H9 (cell line): ENCODE measurements at regions not wholly inside any gene's neighbourhood (a gene's known extent, or its start where the extent isn't known, plus 50 kb on each side); places are given as distances from the start of the nearest gene placed in this dataset.

Experiments used
- DNase-seq: peaks from one replicate; pipeline ENCODE4 v3.0.0-alpha.2; 2017
- H2AFZ ChIP-seq: one replicate; pipeline ENCODE4 v1.6.1; 2013; ENCODE audit warnings: mild to moderate bottlenecking, low read length, control low read depth, moderate library complexity
- H2AK5ac ChIP-seq: 2 replicates; pipeline ENCODE4 v1.6.1; 2013; ENCODE audit warnings: low read length, control low read depth, mixed read lengths; ENCODE audit not compliant: insufficient read length
- H2BK120ac ChIP-seq: one replicate; pipeline ENCODE4 v1.6.1; 2013; ENCODE audit warnings: low read depth, mild to moderate bottlenecking, low read length, control low read depth, inconsistent platforms; ENCODE audit not compliant: poor library complexity, severe bottlenecking
- H2BK12ac ChIP-seq: 2 replicates; pipeline ENCODE4 v1.6.1; 2013; ENCODE audit warnings: low read length, control low read depth, mixed read lengths, low read depth; ENCODE audit not compliant: insufficient read length
- H2BK15ac ChIP-seq: 2 replicates; pipeline ENCODE4 v1.6.1; 2013; ENCODE audit warnings: low read depth, low read length, control low read depth
- H2BK20ac ChIP-seq: one replicate; pipeline ENCODE4 v1.6.1; 2013; ENCODE audit warnings: low read depth, mild to moderate bottlenecking, low read length, control low read depth, inconsistent platforms; ENCODE audit not compliant: poor library complexity, severe bottlenecking
- H2BK5ac ChIP-seq: 2 replicates; pipeline ENCODE4 v1.6.1; 2013; ENCODE audit warnings: low read length, control low read depth, mixed read lengths; ENCODE audit not compliant: insufficient read length
- H3K14ac ChIP-seq: 2 replicates; pipeline ENCODE4 v1.6.1; 2013; ENCODE audit warnings: low read length, control low read depth; ENCODE audit not compliant: insufficient read depth
- H3K18ac ChIP-seq: 2 replicates; pipeline ENCODE4 v1.6.1; 2013; ENCODE audit warnings: low read depth, mild to moderate bottlenecking, mixed read lengths, low read length, control low read depth; ENCODE audit not compliant: insufficient read length
- H3K23ac ChIP-seq: 2 replicates; pipeline ENCODE4 v1.6.1; 2013; ENCODE audit warnings: low read length, control low read depth, mixed read lengths, low read depth; ENCODE audit not compliant: insufficient read length
- H3K23me2 ChIP-seq: 2 replicates; pipeline ENCODE4 v1.6.1; 2013; ENCODE audit warnings: low read depth, mild to moderate bottlenecking, mixed read lengths, low read length, control low read depth; ENCODE audit not compliant: insufficient read length, poor library complexity, severe bottlenecking
- H3K27ac ChIP-seq: 2 replicates; pipeline ENCODE4 v1.5.1; 2013; ENCODE audit warnings: low read length, control low read depth, mixed read lengths, low read depth; ENCODE audit not compliant: insufficient read length
- H3K27me3 ChIP-seq: 2 replicates; pipeline ENCODE4 v1.6.1; 2013; ENCODE audit warnings: low read length, control low read depth, inconsistent platforms; ENCODE audit not compliant: insufficient read depth
- H3K4ac ChIP-seq: 2 replicates; pipeline ENCODE4 v1.6.1; 2013; ENCODE audit warnings: low read depth, mild to moderate bottlenecking, control low read depth, inconsistent platforms, low read length, moderate library complexity
- H3K4me1 ChIP-seq: 2 replicates; pipeline ENCODE4 v1.6.1; 2013; ENCODE audit warnings: low read length, control low read depth, inconsistent platforms; ENCODE audit not compliant: insufficient read depth
- H3K4me2 ChIP-seq: 2 replicates; pipeline ENCODE4 v1.6.1; 2013; ENCODE audit warnings: low read length, control low read depth, mixed read lengths; ENCODE audit not compliant: insufficient read length, insufficient read depth
- H3K56ac ChIP-seq: 2 replicates; pipeline ENCODE4 v1.6.1; 2013; ENCODE audit warnings: low read depth, mild to moderate bottlenecking, mixed read lengths, low read length, control low read depth; ENCODE audit not compliant: insufficient read length
- H3K79me1 ChIP-seq: 2 replicates; pipeline ENCODE4 v1.6.1; 2013; ENCODE audit warnings: low read depth, mild to moderate bottlenecking, moderate library complexity, low read length, control low read depth, inconsistent platforms; ENCODE audit not compliant: insufficient read depth, poor library complexity, severe bottlenecking
- H3K79me2 ChIP-seq: 2 replicates; pipeline ENCODE4 v1.6.1; 2013; ENCODE audit warnings: low read length, control low read depth, inconsistent platforms; ENCODE audit not compliant: insufficient read depth
- H3K9ac ChIP-seq: 2 replicates; pipeline ENCODE4 v1.6.1; 2013; ENCODE audit warnings: low read length, control low read depth, mixed read lengths; ENCODE audit not compliant: insufficient read length; ENCODE audit errors: extremely low read depth
- H3K9me3 ChIP-seq: one replicate; pipeline ENCODE4 v1.6.1; 2013; ENCODE audit warnings: low read depth, low read length, inconsistent platforms; ENCODE audit not compliant: control insufficient read depth
- H3T11ph ChIP-seq: one replicate; pipeline ENCODE4 v1.6.1; 2013; ENCODE audit warnings: mild to moderate bottlenecking, low read length, control low read depth, inconsistent platforms
- H4K20me1 ChIP-seq: one replicate; pipeline ENCODE4 v1.6.1; 2013; ENCODE audit not compliant: control insufficient read depth, insufficient read length, insufficient read depth
- H4K5ac ChIP-seq: 2 replicates; pipeline ENCODE4 v1.6.1; 2013; ENCODE audit warnings: low read depth, mild to moderate bottlenecking, mixed read lengths, low read length, control low read depth; ENCODE audit not compliant: insufficient read length
- H4K8ac ChIP-seq: replicated peaks from 2 replicates; pipeline ENCODE4 v1.6.1; 2013; ENCODE audit warnings: low read length, control low read depth, mixed read lengths, low read depth; ENCODE audit not compliant: insufficient read length
- H4K91ac ChIP-seq: 2 replicates; pipeline ENCODE4 v1.6.1; 2013; ENCODE audit warnings: low read depth, mild to moderate bottlenecking, moderate library complexity, mixed read lengths, low read length, control low read depth; ENCODE audit not compliant: insufficient read length
- H3K27ac Mint-ChIP-seq, 3 experiments: 2 replicates in 2 of 3; 3 replicates in 1 of 3; pipeline ENCODE4 v1.8.0; 2020 to 2021; ENCODE audit warnings: mixed read lengths in 3 of 3, mild to moderate bottlenecking in 1 of 3, moderate library complexity in 1 of 3
- H3K27me3 Mint-ChIP-seq: 2 replicates; pipeline ENCODE4 v1.8.0; 2021; ENCODE audit warnings: low read depth, mild to moderate bottlenecking, moderate library complexity, mixed read lengths
- H3K36me3 Mint-ChIP-seq, 3 experiments: 2 replicates in 2 of 3; 3 replicates in 1 of 3; pipeline ENCODE4 v1.8.0; 2020 to 2021; ENCODE audit warnings: low read depth in 3 of 3, mixed read lengths in 3 of 3; ENCODE audit not compliant: insufficient read depth in 1 of 3
- H3K4me1 Mint-ChIP-seq, 2 experiments: 2 replicates each; pipeline ENCODE4 v1.8.0; 2020; ENCODE audit warnings: mixed read lengths in 2 of 2
- H3K4me3 Mint-ChIP-seq, 2 experiments: 2 replicates in 1 of 2; 3 replicates in 1 of 2; pipeline ENCODE4 v1.8.0; 2020 to 2021; ENCODE audit warnings: mild to moderate bottlenecking in 2 of 2, mixed read lengths in 2 of 2, moderate library complexity in 1 of 2
- H3K9me3 Mint-ChIP-seq, 2 experiments: 2 replicates in 1 of 2; 3 replicates in 1 of 2; pipeline ENCODE4 v1.8.0; 2020; ENCODE audit warnings: mild to moderate bottlenecking in 2 of 2, mixed read lengths in 2 of 2, moderate library complexity in 1 of 2
- WGBS: extraction: QIAGEN DNeasy Blood & Tissue Kit; methylation state at CpG from one replicate; pipeline ENCODE4 v1.1.7; 2013; ENCODE audit warnings: missing lambda C conversion rate, low lambda C conversion rate, mixed read lengths; ENCODE audit not compliant: insufficient read length; ENCODE audit errors: extremely low coverage; 5-methylcytosine and 5-hydroxymethylcytosine counted together
- TF ChIP-seq, protein P1 (sequence below): fragments of 200-600 bp; sonication (generic); conservative IDR thresholded peaks from 3 replicates; pipeline ENCODE4 v1.8.0; 2021; ENCODE audit warnings: antibody characterized with exemption, mild to moderate bottlenecking

GRCh38 chr5:171623107-171623506 is 162.5 kb upstream of the SMIM23 start:
- no peak overlapping the region for H3K56ac ChIP-seq
- no peak overlapping the region for H4K5ac ChIP-seq
- no peak overlapping the region for H3K9ac ChIP-seq
- Mint-ChIP-seq H3K27ac (no peak overlapping the region), H3K4me3 (peak overlapping the region in 1 of 2 experiments; percentile 3; a peak in 2 of 5 replicates), H3K4me1 (peaks cover 21 to 23% of the 10 kb centered on the region in 2 experiments), H3K27me3 (peaks cover 98% of the 10 kb centered on the region), H3K9me3 (peaks cover 0 to 14% of the 10 kb centered on the region in 2 experiments; a peak in 2 of 5 replicates), H3K36me3 (no peaks in the 10 kb centered on the region; a peak in 2 of 7 replicates)
- H3K4me1 ChIP-seq: peaks cover 8% of the 10 kb centered on the region; the same call in 1 of the 2 replicates
- H2BK15ac ChIP-seq: no peak overlapping the region
- no peaks in the 10 kb centered on the region for H3K23me2 ChIP-seq
- H3T11ph ChIP-seq: no peak overlapping the region
- DNase-seq: no peak
- no peaks in the 10 kb centered on the region for H3K9me3 ChIP-seq
- no peak overlapping the region for H4K8ac ChIP-seq
- no peak overlapping the region for H2AK5ac ChIP-seq
- H4K91ac ChIP-seq: no peak overlapping the region
- no peak overlapping the region for H2AFZ ChIP-seq
- H2BK120ac ChIP-seq: no peak overlapping the region
- TF ChIP-seq, protein P1, sequence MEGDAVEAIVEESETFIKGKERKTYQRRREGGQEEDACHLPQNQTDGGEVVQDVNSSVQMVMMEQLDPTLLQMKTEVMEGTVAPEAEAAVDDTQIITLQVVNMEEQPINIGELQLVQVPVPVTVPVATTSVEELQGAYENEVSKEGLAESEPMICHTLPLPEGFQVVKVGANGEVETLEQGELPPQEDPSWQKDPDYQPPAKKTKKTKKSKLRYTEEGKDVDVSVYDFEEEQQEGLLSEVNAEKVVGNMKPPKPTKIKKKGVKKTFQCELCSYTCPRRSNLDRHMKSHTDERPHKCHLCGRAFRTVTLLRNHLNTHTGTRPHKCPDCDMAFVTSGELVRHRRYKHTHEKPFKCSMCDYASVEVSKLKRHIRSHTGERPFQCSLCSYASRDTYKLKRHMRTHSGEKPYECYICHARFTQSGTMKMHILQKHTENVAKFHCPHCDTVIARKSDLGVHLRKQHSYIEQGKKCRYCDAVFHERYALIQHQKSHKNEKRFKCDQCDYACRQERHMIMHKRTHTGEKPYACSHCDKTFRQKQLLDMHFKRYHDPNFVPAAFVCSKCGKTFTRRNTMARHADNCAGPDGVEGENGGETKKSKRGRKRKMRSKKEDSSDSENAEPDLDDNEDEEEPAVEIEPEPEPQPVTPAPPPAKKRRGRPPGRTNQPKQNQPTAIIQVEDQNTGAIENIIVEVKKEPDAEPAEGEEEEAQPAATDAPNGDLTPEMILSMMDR: no peak
- no peak overlapping the region for H3K23ac ChIP-seq
- no peak overlapping the region for H2BK5ac ChIP-seq
- no peaks in the 10 kb centered on the region for H3K79me1 ChIP-seq
- H2BK20ac ChIP-seq: no peak overlapping the region
- no peaks in the 10 kb centered on the region for H3K79me2 ChIP-seq
- H4K20me1 ChIP-seq: no peaks in the 10 kb centered on the region
- no CpG with 5 or more reads among the region's 2 CpGs for WGBS
- H3K4ac ChIP-seq: no peak overlapping the region
- no peak overlapping the region for H3K14ac ChIP-seq
- no peak overlapping the region for H3K27ac ChIP-seq
- no peak overlapping the region for H3K4me2 ChIP-seq
- H2BK12ac ChIP-seq: no peak overlapping the region
- peaks cover 36% of the 10 kb centered on the region for H3K27me3 ChIP-seq
- no peak overlapping the region for H3K18ac ChIP-seq
